H9 (cell line): ENCODE measurements at regions not wholly inside any gene's neighbourhood (a gene's known extent, or its start where the extent isn't known, plus 50 kb on each side); places are given as distances from the start of the nearest gene placed in this dataset.

Experiments
- DNase-seq: peaks from one replicate; pipeline ENCODE4 v3.0.0-alpha.2; 2017
- H2AFZ ChIP-seq: one replicate; pipeline ENCODE4 v1.6.1; 2013; ENCODE audit warnings: mild to moderate bottlenecking, low read length, control low read depth, moderate library complexity
- H2AK5ac ChIP-seq: 2 replicates; pipeline ENCODE4 v1.6.1; 2013; ENCODE audit warnings: low read length, control low read depth, mixed read lengths; ENCODE audit not compliant: insufficient read length
- H2BK120ac ChIP-seq: one replicate; pipeline ENCODE4 v1.6.1; 2013; ENCODE audit warnings: low read depth, mild to moderate bottlenecking, low read length, control low read depth, inconsistent platforms; ENCODE audit not compliant: poor library complexity, severe bottlenecking
- H2BK12ac ChIP-seq: 2 replicates; pipeline ENCODE4 v1.6.1; 2013; ENCODE audit warnings: low read length, control low read depth, mixed read lengths, low read depth; ENCODE audit not compliant: insufficient read length
- H2BK15ac ChIP-seq: 2 replicates; pipeline ENCODE4 v1.6.1; 2013; ENCODE audit warnings: low read depth, low read length, control low read depth
- H2BK20ac ChIP-seq: one replicate; pipeline ENCODE4 v1.6.1; 2013; ENCODE audit warnings: low read depth, mild to moderate bottlenecking, low read length, control low read depth, inconsistent platforms; ENCODE audit not compliant: poor library complexity, severe bottlenecking
- H2BK5ac ChIP-seq: 2 replicates; pipeline ENCODE4 v1.6.1; 2013; ENCODE audit warnings: low read length, control low read depth, mixed read lengths; ENCODE audit not compliant: insufficient read length
- H3K14ac ChIP-seq: 2 replicates; pipeline ENCODE4 v1.6.1; 2013; ENCODE audit warnings: low read length, control low read depth; ENCODE audit not compliant: insufficient read depth
- H3K18ac ChIP-seq: 2 replicates; pipeline ENCODE4 v1.6.1; 2013; ENCODE audit warnings: low read depth, mild to moderate bottlenecking, mixed read lengths, low read length, control low read depth; ENCODE audit not compliant: insufficient read length
- H3K23ac ChIP-seq: 2 replicates; pipeline ENCODE4 v1.6.1; 2013; ENCODE audit warnings: low read length, control low read depth, mixed read lengths, low read depth; ENCODE audit not compliant: insufficient read length
- H3K23me2 ChIP-seq: 2 replicates; pipeline ENCODE4 v1.6.1; 2013; ENCODE audit warnings: low read depth, mild to moderate bottlenecking, mixed read lengths, low read length, control low read depth; ENCODE audit not compliant: insufficient read length, poor library complexity, severe bottlenecking
- H3K27ac ChIP-seq: 2 replicates; pipeline ENCODE4 v1.5.1; 2013; ENCODE audit warnings: low read length, control low read depth, mixed read lengths, low read depth; ENCODE audit not compliant: insufficient read length
- H3K27me3 ChIP-seq: 2 replicates; pipeline ENCODE4 v1.6.1; 2013; ENCODE audit warnings: low read length, control low read depth, inconsistent platforms; ENCODE audit not compliant: insufficient read depth
- H3K4ac ChIP-seq: 2 replicates; pipeline ENCODE4 v1.6.1; 2013; ENCODE audit warnings: low read depth, mild to moderate bottlenecking, control low read depth, inconsistent platforms, low read length, moderate library complexity
- H3K4me1 ChIP-seq: 2 replicates; pipeline ENCODE4 v1.6.1; 2013; ENCODE audit warnings: low read length, control low read depth, inconsistent platforms; ENCODE audit not compliant: insufficient read depth
- H3K4me2 ChIP-seq: 2 replicates; pipeline ENCODE4 v1.6.1; 2013; ENCODE audit warnings: low read length, control low read depth, mixed read lengths; ENCODE audit not compliant: insufficient read length, insufficient read depth
- H3K56ac ChIP-seq: 2 replicates; pipeline ENCODE4 v1.6.1; 2013; ENCODE audit warnings: low read depth, mild to moderate bottlenecking, mixed read lengths, low read length, control low read depth; ENCODE audit not compliant: insufficient read length
- H3K79me1 ChIP-seq: 2 replicates; pipeline ENCODE4 v1.6.1; 2013; ENCODE audit warnings: low read depth, mild to moderate bottlenecking, moderate library complexity, low read length, control low read depth, inconsistent platforms; ENCODE audit not compliant: insufficient read depth, poor library complexity, severe bottlenecking
- H3K79me2 ChIP-seq: 2 replicates; pipeline ENCODE4 v1.6.1; 2013; ENCODE audit warnings: low read length, control low read depth, inconsistent platforms; ENCODE audit not compliant: insufficient read depth
- H3K9ac ChIP-seq: 2 replicates; pipeline ENCODE4 v1.6.1; 2013; ENCODE audit warnings: low read length, control low read depth, mixed read lengths; ENCODE audit not compliant: insufficient read length; ENCODE audit errors: extremely low read depth
- H3K9me3 ChIP-seq: one replicate; pipeline ENCODE4 v1.6.1; 2013; ENCODE audit warnings: low read depth, low read length, inconsistent platforms; ENCODE audit not compliant: control insufficient read depth
- H3T11ph ChIP-seq: one replicate; pipeline ENCODE4 v1.6.1; 2013; ENCODE audit warnings: mild to moderate bottlenecking, low read length, control low read depth, inconsistent platforms
- H4K20me1 ChIP-seq: one replicate; pipeline ENCODE4 v1.6.1; 2013; ENCODE audit not compliant: control insufficient read depth, insufficient read length, insufficient read depth
- H4K5ac ChIP-seq: 2 replicates; pipeline ENCODE4 v1.6.1; 2013; ENCODE audit warnings: low read depth, mild to moderate bottlenecking, mixed read lengths, low read length, control low read depth; ENCODE audit not compliant: insufficient read length
- H4K8ac ChIP-seq: replicated peaks from 2 replicates; pipeline ENCODE4 v1.6.1; 2013; ENCODE audit warnings: low read length, control low read depth, mixed read lengths, low read depth; ENCODE audit not compliant: insufficient read length
- H4K91ac ChIP-seq: 2 replicates; pipeline ENCODE4 v1.6.1; 2013; ENCODE audit warnings: low read depth, mild to moderate bottlenecking, moderate library complexity, mixed read lengths, low read length, control low read depth; ENCODE audit not compliant: insufficient read length
- H3K27ac Mint-ChIP-seq, 3 experiments: 2 replicates in 2 of 3; 3 replicates in 1 of 3; pipeline ENCODE4 v1.8.0; 2020 to 2021; ENCODE audit warnings: mixed read lengths in 3 of 3, mild to moderate bottlenecking in 1 of 3, moderate library complexity in 1 of 3
- H3K27me3 Mint-ChIP-seq: 2 replicates; pipeline ENCODE4 v1.8.0; 2021; ENCODE audit warnings: low read depth, mild to moderate bottlenecking, moderate library complexity, mixed read lengths
- H3K36me3 Mint-ChIP-seq, 3 experiments: 2 replicates in 2 of 3; 3 replicates in 1 of 3; pipeline ENCODE4 v1.8.0; 2020 to 2021; ENCODE audit warnings: low read depth in 3 of 3, mixed read lengths in 3 of 3; ENCODE audit not compliant: insufficient read depth in 1 of 3
- H3K4me1 Mint-ChIP-seq, 2 experiments: 2 replicates each; pipeline ENCODE4 v1.8.0; 2020; ENCODE audit warnings: mixed read lengths in 2 of 2
- H3K4me3 Mint-ChIP-seq, 2 experiments: 2 replicates in 1 of 2; 3 replicates in 1 of 2; pipeline ENCODE4 v1.8.0; 2020 to 2021; ENCODE audit warnings: mild to moderate bottlenecking in 2 of 2, mixed read lengths in 2 of 2, moderate library complexity in 1 of 2
- H3K9me3 Mint-ChIP-seq, 2 experiments: 2 replicates in 1 of 2; 3 replicates in 1 of 2; pipeline ENCODE4 v1.8.0; 2020; ENCODE audit warnings: mild to moderate bottlenecking in 2 of 2, mixed read lengths in 2 of 2, moderate library complexity in 1 of 2
- WGBS: extraction: QIAGEN DNeasy Blood & Tissue Kit; methylation state at CpG from one replicate; pipeline ENCODE4 v1.1.7; 2013; ENCODE audit warnings: missing lambda C conversion rate, low lambda C conversion rate, mixed read lengths; ENCODE audit not compliant: insufficient read length; ENCODE audit errors: extremely low coverage; 5-methylcytosine and 5-hydroxymethylcytosine counted together
- TF ChIP-seq, protein P1 (sequence below): fragments of 200-600 bp; sonication (generic); conservative IDR thresholded peaks from 3 replicates; pipeline ENCODE4 v1.8.0; 2021; ENCODE audit warnings: antibody characterized with exemption, mild to moderate bottlenecking

DNA sequence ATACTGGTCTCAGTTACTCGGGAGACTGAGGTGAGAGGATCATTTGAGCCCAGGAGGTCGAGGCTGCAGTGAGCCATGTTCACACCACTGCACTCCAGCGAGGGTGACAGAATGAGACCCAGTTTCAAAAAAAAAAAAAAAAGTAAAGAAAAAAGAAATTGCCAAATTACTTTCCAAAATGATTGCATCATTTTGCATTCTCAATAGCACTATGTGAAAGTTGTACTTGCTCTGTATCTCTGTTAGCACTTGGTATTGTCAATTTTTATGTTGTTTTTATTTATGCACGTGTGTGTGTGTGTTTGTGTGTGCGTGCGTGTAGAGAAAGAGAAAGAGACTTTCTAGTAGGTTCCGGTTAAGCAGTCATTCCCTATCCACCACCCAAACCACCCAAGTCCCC lies 328.4 kb downstream of the RAB3C start:
- TF ChIP-seq, protein P1, sequence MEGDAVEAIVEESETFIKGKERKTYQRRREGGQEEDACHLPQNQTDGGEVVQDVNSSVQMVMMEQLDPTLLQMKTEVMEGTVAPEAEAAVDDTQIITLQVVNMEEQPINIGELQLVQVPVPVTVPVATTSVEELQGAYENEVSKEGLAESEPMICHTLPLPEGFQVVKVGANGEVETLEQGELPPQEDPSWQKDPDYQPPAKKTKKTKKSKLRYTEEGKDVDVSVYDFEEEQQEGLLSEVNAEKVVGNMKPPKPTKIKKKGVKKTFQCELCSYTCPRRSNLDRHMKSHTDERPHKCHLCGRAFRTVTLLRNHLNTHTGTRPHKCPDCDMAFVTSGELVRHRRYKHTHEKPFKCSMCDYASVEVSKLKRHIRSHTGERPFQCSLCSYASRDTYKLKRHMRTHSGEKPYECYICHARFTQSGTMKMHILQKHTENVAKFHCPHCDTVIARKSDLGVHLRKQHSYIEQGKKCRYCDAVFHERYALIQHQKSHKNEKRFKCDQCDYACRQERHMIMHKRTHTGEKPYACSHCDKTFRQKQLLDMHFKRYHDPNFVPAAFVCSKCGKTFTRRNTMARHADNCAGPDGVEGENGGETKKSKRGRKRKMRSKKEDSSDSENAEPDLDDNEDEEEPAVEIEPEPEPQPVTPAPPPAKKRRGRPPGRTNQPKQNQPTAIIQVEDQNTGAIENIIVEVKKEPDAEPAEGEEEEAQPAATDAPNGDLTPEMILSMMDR: no peak

More for the DNA sequence above, 328.4 kb downstream of the RAB3C start:
- H3K14ac ChIP-seq: no peak overlapping the region
- no peak overlapping the region for H3K56ac ChIP-seq
- H3K27ac ChIP-seq: no peak overlapping the region
- no peak overlapping the region for H2BK5ac ChIP-seq
- H3K27me3 Mint-ChIP-seq: peaks cover 3% of the 10 kb centered on the region; the same call in 1 of the 2 replicates
- H3K4ac ChIP-seq: no peak overlapping the region
- no peak overlapping the region for H2AFZ ChIP-seq
- H3K4me2 ChIP-seq: no peak overlapping the region
- no peak overlapping the region for H4K8ac ChIP-seq
- no peaks in the 10 kb centered on the region for H3K4me1 ChIP-seq
- H4K5ac ChIP-seq: no peak overlapping the region
- H3K9me3 Mint-ChIP-seq: peaks cover 10% of the 10 kb centered on the region in 2 experiments; a peak in 4 of 5 replicates
- no peak overlapping the region for H2BK15ac ChIP-seq
- H3K4me3 Mint-ChIP-seq: no peak overlapping the region
- H4K20me1 ChIP-seq: no peaks in the 10 kb centered on the region
- H3K4me1 Mint-ChIP-seq: peaks cover 20 to 26% of the 10 kb centered on the region in 2 experiments
- no peaks in the 10 kb centered on the region for H3K79me2 ChIP-seq
- no peak overlapping the region for H3K9ac ChIP-seq
- no peak overlapping the region for H3T11ph ChIP-seq
- no peaks in the 10 kb centered on the region for H3K9me3 ChIP-seq
- no peaks in the 10 kb centered on the region for H3K27me3 ChIP-seq
- no peak for DNase-seq
- no peaks in the 10 kb centered on the region for H3K23me2 ChIP-seq
- H3K27ac Mint-ChIP-seq: no peak overlapping the region
- no peak overlapping the region for H3K18ac ChIP-seq
- no peak overlapping the region for H2BK120ac ChIP-seq
- no peaks in the 10 kb centered on the region for H3K79me1 ChIP-seq
- no peak overlapping the region for H2BK20ac ChIP-seq
- peaks cover 4 to 13% (median 6%) of the 10 kb centered on the region in 3 experiments; a peak in 6 of 7 replicates for H3K36me3 Mint-ChIP-seq
- WGBS: no CpG with 5 or more reads among the region's 7 CpGs
- no peak overlapping the region for H2BK12ac ChIP-seq
- no peak overlapping the region for H4K91ac ChIP-seq
- no peak overlapping the region for H3K23ac ChIP-seq
- no peak overlapping the region for H2AK5ac ChIP-seq
